HG03159 (cell line): ENCODE measurements at regions not wholly inside any gene's neighbourhood (a gene's known extent, or its start where the extent isn't known, plus 50 kb on each side); places are given as distances from the start of the nearest gene placed in this dataset.

Source experiments
- ATAC-seq: cut with Tn5 transposase; IDR thresholded peaks from one replicate; pipeline ENCODE4 v1.9.1; 2021; ENCODE audit warnings: mild to moderate bottlenecking, moderate library complexity; ENCODE audit not compliant: unreplicated experiment

DNA sequence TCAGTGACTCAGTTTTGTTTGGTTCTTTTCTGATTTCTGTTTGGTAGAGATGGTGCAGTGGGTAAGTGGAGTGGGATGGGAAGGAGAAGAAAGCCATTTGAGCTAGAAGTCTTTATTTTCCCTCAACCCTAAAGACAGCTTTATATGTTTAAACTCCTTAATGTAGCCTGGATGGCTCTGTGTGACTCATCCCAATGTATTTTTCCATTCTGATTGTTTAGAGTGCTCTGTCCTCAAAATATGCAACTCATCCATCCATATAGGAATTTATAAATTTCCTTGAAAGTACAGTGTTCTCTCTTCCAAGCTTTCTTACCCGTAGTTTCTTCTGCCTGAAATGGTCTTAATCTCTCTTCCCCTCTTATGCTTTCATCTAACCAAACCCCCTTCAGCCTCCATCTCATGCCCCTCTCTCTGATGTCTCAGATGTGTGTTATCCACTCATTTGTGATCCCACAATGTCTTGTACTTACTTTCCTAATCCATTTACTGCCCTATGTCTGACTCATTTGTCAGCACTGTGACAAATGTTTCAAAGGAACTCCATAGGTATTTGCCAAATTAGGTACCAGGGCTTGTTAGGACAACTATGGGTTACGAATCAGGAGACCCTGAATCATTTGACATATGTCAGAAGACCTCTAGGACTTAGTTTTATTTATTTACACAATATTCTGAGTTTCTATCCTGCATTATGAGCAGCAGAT is 217.5 kb upstream of the SGCD start:
- no peak for ATAC-seq

DNA sequence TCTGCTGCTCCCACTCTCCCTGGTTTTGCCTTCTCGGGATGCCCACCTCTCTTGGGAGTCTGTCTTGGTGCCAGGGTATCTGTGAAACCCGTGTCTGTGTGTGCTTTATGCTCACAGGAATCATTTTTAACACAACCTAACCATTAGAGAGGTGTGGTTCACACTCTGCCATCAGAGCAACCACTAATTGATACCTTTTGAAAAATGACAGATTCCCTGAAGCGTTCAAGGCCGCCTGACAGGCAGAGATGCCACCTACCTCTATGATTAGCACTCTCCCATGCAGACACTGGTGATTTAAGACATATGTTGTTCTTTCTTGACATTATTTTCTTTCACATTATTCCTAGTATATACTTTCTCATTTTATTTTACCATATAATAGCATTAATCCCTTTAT is 207.3 kb upstream of the SGCD start:
- no peak for ATAC-seq

DNA sequence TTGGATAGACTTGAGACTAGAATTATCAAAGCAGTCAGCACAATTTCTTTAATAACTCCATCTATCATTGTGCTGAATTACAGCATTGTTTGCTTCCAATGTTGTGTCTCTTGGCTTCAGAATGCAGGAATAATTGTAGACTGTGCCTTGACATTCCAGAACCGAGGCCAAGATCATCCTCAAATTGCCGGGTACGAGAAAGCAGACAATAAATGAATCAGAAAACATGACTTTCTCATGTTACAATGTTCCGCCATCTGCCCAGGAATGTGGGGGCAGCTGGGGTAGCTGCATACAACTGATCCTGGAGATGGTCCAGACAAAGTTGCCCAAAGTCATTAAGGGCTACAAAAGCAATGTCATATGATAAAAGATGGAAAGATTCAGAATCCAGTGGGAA is 206.2 kb upstream of the SGCD start:
- ATAC-seq: no peak

DNA sequence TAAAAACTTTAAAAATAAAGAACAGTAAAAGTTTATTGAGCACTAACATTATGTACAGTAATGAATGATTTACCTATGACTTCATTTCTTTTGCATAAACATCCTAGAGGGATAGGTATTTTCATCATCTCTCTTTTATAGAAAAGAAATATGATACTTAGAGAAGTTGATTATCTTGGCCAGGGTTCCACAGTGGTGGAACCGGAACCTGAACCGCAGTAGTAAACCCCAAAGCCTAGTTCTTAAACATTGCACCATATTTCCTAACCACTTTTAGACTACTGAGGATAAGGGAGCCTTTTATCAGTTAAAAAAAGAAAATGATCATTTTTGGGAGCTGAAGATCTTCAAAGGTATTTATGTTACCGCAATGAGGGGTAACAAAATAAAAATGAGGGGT is 205.7 kb upstream of the SGCD start:
- no peak for ATAC-seq

DNA sequence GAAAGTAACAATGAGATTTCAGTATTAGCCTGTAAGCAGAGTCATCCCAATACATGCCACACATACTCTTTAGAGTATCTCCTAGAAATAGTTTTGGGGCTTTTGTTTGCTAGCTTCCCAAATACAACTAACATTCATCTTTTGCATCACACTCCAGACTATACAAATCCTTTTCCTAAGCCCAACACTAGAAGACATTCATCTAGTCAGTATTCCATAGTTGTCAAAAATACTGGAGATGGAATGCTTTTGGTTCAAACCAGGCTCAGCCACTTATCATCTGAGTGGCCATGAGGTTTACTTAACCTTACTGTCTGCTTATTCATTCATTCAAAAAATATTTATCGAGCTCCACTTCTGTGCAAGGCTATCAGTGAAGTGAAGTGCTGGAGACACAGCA is 205.1 kb upstream of the SGCD start:
- ATAC-seq: no peak

DNA sequence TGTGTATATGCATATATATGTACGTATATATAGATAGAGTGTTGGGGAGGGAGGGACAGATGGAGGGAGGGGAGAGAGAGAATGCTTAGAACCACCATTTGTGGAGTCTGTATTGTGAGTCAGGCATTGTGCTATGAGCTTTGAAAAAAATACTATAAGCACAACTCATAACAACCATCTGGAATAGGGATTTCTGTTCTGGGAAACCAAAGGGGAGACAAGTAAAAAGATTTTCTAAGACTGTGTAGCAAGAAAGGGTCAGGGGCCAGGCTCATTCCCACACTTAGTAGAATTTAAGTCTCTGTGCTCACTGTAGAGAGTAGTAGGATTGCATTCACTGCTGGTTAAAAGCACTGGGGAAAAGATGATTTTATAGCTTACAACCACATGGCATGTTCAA is 202.3 kb upstream of the SGCD start:
- ATAC-seq: no peak

DNA sequence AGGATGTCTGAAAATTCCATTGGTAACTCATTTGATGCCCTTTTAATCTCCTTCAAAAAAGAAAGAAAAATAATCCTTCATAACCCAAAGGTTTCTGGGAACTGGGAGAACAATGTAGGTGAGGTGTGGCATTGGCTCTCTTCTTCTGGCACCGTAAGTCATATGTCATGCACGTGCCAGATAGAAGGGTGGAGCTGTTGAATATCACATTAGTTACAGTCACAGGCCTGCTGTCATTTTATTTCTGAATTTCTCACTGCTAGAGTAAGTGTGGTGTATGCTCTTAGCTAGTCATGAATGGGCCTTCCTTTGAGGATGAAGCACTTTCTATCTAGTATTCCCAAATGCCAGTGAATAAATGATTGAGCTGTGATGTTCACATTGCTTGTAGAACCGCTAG is 201.8 kb upstream of the SGCD start:
- no peak for ATAC-seq

DNA sequence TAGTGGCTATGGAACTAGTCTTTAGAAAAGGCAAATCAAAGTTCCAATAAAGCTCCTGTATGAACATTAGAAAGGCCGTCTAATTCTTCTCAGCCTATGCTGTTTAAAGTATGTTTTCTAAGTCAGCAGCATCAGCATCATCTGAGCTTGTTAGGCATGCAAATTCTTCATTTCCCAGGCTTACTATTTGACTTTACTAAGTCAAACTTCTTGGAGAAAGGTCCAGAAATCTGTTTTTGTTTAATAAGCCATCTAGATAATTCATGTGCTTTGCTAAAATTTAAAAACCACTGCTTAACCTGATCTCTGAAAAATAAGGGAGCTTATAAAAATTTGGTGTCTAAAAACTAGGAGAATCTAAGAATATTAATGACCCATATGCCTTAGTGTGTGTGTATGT is 200.2 kb upstream of the SGCD start:
- ATAC-seq: no peak

DNA sequence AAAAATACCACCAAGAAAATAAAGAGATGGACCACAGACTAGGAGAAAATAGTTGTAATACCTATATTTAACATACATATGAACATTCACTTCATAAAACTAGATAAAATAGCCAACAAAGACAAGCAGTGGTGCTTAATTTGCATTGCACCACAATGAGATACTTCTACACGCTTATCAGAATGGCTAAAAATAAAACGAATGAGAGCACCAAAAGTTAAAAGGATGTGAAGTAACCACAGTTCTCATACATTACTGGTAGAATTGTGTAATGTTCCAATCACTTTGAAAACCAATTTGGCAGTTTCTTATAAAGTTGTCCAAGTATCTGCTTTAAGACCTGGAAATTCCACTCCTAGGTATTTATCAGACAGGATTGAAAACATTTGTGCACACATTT is 198.9 kb upstream of the SGCD start:
- no peak for ATAC-seq

DNA sequence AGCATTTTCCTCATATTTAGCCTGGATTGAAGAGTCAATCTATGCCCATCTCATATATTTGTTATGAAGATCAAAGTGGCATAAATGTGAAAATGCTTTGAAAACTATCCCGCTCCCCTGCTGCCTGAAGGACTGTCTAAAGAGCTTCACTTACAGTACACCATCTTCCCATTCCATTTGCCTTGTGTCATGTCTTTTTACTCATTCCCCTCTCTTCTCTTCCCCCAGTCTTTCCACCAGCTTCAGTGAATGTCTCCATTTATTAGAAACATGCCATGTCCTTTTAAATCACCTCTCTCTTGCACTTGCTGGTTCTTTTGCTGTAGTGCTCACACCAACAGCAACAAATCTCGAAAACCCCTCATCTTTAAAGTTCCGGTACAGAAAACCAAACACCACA is 192.7 kb upstream of the SGCD start:
- no peak for ATAC-seq

DNA sequence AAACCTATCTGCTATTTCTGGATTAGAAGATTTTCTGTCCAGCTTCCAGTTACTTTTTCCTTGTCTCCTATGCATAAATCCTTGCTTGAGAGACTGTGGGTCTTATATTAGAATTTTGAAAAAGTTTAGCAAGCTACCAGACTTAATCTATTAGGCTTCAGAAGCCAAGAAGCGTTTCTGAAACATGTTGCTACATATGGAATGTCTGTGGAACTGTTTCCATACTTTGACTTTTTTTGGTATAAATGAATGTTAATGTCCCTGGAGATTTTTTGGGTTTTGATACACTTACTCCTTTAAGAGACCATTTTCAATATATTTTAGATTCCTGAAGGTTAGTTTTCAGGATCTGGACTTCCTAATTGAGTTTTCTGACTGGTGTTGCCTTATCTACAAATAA is 191.4 kb upstream of the SGCD start:
- no peak for ATAC-seq

DNA sequence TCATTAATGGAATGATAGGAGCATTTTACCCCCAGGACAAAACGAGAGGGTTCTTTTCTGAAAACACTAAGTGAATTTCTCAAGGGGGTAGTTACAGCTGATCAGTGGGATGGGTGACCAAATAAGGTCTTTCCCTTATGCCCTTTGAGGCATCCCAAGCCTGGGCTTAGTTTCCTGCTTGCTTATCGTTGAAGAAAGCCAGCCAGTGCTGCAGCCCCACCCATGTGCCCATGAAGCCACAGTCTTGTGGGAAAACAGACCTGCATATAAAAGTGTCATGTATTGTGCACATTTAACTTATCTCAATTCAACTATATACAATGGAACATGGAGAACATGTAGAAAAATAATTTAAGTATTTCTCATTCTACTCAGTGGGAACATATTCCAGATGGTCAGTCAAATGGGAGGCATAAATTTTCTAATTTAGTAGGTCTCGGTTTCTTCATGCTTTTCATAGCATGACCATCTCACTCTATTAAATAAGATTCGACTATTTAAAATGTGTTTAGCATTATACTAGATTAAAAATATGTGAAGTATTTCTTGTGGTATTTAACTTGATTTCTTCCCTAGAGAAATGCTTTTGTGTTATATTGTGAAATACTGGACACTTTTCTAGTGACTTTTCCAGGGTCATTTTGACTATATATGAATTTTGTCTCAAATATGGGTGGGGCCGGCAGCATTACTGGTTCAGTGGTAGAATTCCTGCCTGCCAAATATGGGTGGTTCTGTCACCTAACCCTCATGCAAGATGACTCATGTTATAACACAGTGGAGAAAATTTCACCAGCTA is 189.7 kb upstream of the SGCD start:
- no peak for ATAC-seq

DNA sequence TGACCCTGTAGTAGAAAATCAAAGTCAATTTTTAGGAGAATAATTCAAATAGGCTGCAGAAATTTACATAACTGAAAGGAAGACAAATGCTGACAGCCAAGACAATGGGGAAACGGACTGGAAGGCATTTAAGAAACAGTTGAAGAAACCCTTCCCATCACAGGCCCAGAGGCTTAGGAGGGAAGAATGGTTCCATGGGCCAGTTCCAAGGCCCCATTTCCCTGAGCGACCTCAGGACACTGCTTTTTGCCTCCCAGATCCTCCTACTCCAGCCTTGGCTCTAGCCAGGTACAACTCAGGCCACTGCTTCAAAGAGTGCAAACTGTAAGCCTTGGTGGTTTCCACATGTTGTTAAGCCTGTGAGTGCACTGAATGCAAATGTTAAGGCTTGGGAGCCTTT is 184.1 kb upstream of the SGCD start:
- ATAC-seq: no peak

DNA sequence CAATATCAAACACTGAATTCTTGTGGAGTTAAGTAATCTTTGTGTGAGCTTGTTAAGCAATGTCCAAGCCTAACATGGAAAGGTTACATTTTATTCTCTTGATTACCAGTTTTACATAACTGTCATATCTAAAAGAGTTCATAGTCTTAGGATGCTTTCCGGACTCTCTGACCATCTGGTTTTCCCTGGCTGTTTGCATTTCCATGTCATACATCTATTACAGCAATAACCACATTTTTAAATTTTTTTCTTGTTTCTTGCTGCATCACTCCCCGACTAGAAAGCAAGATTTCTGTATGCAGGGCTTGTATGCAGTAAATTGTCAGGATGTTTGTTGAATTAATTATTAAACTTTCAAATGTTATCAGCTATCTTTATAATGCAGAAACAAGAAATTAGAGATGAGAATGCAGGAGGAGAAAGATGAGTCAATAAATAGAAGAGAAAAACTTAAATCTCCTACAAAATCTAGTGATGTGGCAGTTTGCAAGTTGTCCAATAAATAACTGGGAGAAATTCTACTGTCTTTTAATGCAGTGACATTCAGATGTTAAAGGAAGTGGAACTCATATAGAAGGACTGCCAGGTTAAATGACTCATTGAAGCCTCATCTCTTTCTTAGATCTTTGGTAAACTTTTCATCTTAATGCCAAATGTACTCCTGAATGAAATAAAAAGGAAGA is 179.6 kb upstream of the SGCD start:
- no peak for ATAC-seq

DNA sequence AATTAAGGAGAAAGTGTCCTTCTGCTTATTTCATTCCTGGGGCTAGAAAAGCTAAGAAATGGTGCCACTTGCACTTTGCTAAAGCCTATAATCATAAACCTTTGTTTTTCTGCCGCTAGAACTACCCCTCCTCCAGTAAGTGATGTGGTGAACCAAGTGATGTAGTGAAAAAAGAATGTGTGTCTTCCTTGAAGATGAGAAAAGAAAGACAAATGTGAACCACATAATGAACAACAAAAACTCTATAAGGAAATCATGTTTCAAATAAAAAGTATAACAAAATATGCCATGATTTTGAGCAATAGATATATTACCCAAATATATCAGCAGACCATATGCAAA is 179.0 kb upstream of the SGCD start:
- no peak for ATAC-seq

DNA sequence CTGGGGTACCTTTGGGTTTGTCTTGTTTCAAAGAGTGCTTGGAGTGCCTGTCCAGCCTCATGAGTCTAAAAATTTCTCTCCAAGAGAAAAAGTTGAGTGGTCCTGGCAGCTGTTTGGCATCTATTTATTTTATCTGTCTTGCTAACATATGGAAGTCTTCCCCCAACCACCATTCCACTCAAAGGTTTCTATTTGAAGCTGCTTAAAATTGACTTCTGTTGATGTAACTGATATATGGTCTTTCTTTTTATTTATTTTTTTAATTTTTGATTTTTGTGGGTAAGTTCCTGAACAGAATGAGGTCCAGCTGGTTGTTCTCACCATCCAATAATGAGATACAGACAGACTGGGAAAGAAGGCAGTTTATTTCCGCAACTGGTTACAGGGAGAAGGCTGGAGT is 178.7 kb upstream of the SGCD start:
- no peak for ATAC-seq

DNA sequence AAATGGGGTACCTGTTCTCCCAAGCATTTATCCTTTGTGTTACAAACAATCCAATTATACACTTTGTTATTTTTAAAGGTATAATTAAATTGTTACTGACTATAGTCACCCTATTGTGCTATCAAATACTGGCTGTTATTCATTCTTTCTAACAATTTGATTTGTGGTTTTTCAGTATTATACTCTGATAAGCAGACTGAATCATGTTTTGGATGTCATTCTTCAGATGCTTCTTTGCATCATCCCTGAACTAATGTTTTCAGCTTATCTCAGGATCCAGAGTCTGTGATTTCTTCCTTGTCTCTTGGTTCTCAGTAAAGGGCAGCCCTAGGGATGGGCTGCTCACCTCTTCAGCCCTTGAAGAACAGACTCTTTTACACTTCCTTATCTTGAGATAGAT is 177.8 kb upstream of the SGCD start:
- no peak for ATAC-seq

DNA sequence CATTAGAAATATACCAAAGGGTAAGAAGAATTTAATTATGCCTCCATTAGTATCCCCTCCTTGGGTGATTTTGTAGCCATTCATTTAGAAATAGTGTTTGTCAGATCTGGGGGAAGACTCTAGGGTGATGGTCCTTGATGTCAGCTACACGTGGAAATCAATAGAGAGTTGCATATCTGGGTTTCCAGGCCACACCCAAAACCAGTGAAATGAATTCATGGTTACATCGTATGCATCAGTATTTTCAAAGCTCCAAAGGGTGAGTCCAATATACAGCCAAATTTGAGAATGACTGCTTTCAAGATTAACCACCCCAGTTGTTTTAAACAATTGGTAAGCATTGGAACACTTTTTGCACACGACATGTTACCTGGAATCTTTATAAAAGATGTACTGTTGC is 173.4 kb upstream of the SGCD start:
- ATAC-seq: no peak

DNA sequence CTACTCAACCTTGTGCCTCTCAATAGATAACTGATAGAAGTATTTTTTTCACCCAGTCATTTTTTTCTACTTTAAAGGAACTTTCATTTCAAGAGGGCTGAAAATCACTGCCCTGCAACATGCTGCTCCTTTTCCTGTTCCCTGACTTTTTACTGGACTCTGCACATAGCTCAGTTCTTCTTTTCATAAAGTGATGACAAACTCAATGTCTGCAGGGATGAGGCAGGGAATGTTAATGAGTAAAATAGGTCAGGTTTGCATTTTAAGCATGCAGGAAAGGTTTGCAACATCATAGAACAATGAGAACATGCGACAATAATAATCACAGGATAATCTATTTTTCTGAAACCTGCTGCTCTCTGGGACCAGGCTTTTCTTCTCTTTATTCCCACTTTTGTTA is 172.2 kb upstream of the SGCD start:
- no peak for ATAC-seq

DNA sequence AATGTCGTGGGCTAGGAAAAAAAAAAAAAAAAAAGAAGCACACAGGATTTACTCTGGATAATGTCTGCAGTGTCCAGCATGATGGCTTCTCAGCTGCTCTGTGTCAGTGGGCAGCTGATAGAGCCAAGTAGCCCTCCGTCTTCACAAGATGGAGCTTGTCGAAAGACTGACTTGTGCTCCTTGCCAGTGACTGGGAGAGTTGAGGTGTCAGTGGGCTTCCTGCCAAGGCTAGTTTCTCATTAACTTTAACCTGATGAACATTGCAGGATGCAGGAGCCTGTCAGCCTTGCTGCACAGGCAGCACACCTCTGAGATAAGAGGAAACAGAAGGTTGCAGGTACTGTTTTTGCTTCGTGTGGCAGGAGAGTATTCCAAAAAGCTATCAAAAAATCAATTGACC is 171.4 kb upstream of the SGCD start:
- no peak for ATAC-seq

DNA sequence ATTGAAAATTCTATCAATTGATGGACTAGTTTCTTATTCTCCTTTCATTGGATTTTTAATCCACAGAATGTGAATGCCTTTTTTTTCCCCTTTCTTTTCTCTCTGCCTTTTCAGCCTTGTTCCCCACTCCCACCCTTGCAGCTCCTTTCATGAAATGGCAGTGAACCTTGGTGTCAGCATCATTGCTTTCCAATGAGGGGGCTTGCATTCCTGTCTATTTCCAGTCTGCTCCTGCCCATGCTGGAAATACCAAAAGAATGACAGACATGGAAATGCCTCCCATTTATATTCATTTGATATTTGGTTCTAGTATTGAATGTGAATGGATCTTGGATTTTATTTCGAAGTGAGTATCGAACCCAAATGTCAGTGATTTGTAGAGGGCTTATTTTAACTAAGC is 162.7 kb upstream of the SGCD start:
- no peak for ATAC-seq

DNA sequence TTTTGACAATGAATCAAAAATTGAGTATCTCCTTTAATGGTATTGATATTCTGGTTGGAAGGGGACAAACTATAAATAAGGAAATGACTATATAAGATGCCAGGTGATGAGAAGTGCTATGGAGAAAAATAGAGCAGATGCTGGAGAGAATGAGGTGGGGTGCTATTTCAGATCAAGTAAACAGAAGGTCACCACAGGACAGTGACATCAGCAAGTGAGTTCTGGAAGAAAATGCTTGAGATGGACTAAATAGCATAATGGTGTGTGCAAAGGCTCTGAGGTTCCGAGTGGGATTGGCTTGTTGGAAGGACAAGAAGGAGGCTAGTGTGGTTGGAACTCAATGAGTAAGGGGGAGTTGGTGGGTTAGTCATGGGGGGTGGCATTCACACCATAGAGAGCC is 157.5 kb upstream of the SGCD start:
- no peak for ATAC-seq
